WTC11 (cell line): ENCODE measurements at regions not wholly inside any gene's neighbourhood (a gene's known extent, or its start where the extent isn't known, plus 50 kb on each side); places are given as distances from the start of the nearest gene placed in this dataset.

Experiments
- ATAC-seq: fragments of 200-7000 bp; cut with Tn5 transposase; 2 replicates; pipeline ENCODE4 v1.10.0; 2021; ENCODE audit warnings: mild to moderate bottlenecking, moderate library complexity
- CTCF ChIA-PET: fragments of 300-600 bp; sonication (Branson Sonifier 250); formaldehyde crosslinking; loops from one replicate; lab custom pipeline; 2021; ENCODE audit warnings: antibody characterized with exemption; lab: Charles Lee
- POLR2A ChIA-PET: fragments of 350-600 bp; sonication (Branson Sonifier 250); formaldehyde crosslinking; loops from one replicate; lab custom pipeline; 2021; ENCODE audit warnings: antibody characterized with exemption; lab: Charles Lee
- DNase-seq: peaks from one replicate; pipeline ENCODE4 v3.0.0; 2021; ENCODE audit warnings: low spot score
- H3K27ac Mint-ChIP-seq: 2 replicates; pipeline ENCODE4 v1.8.0; 2021; ENCODE audit warnings: mixed read lengths
- H3K27me3 Mint-ChIP-seq: 2 replicates; pipeline ENCODE4 v1.8.0; 2021; ENCODE audit warnings: low read depth, mild to moderate bottlenecking, moderate library complexity, mixed read lengths
- H3K36me3 Mint-ChIP-seq: 2 replicates; pipeline ENCODE4 v1.8.0; 2021; ENCODE audit warnings: mixed read lengths
- H3K4me1 Mint-ChIP-seq: 2 replicates; pipeline ENCODE4 v1.8.0; 2022; ENCODE audit warnings: mixed read lengths
- H3K4me3 Mint-ChIP-seq: 2 replicates; pipeline ENCODE4 v1.8.0; 2021; ENCODE audit warnings: mild to moderate bottlenecking, moderate library complexity, mixed read lengths
- H3K9me3 Mint-ChIP-seq: 2 replicates; pipeline ENCODE4 v1.8.0; 2021; ENCODE audit warnings: mixed read lengths
- AFF4 ChIP-seq: sonication (generic); formaldehyde crosslinking; IDR thresholded peaks from 2 replicates; pipeline ENCODE4 v1.8.1; 2023; ENCODE audit warnings: mild to moderate bottlenecking, missing genetic modification reagents, borderline replicate concordance
- ATF1 ChIP-seq: sonication (generic); formaldehyde crosslinking; IDR thresholded peaks from 2 replicates; pipeline ENCODE4 v1.8.1; 2023; ENCODE audit warnings: mild to moderate bottlenecking, moderate library complexity, missing genetic modification reagents
- ATF2 ChIP-seq: sonication (generic); formaldehyde crosslinking; IDR thresholded peaks from 2 replicates; pipeline ENCODE4 v1.8.1; 2022; ENCODE audit warnings: low read depth, missing genetic modification reagents, borderline replicate concordance
- CREM ChIP-seq: sonication (generic); formaldehyde crosslinking; IDR thresholded peaks from 2 replicates; pipeline ENCODE4 v1.8.1; 2022; ENCODE audit warnings: mild to moderate bottlenecking, missing genetic modification reagents, moderate library complexity
- ELF4 ChIP-seq: sonication (generic); formaldehyde crosslinking; IDR thresholded peaks from 2 replicates; pipeline ENCODE4 v1.8.1; 2022; ENCODE audit warnings: low read depth, mild to moderate bottlenecking, moderate library complexity, missing genetic modification reagents
- FOXP1 ChIP-seq: sonication (generic); formaldehyde crosslinking; IDR thresholded peaks from 2 replicates; pipeline ENCODE4 v1.8.0; 2022; ENCODE audit warnings: missing genetic modification reagents, mild to moderate bottlenecking, moderate library complexity, borderline replicate concordance
- GRHL2 ChIP-seq: fragments of 250-450 bp; sonication (Bioruptor Pico); IDR thresholded peaks from 2 replicates; pipeline ENCODE4 v1.8.0; 2022; ENCODE audit warnings: mild to moderate bottlenecking, moderate library complexity; ENCODE audit not compliant: insufficient replicate concordance, severe bottlenecking
- GTF2I ChIP-seq: fragments of 250-450 bp; sonication (Bioruptor Pico); conservative IDR thresholded peaks from 2 replicates; pipeline ENCODE4 v1.4.0; 2021; ENCODE audit warnings: mild to moderate bottlenecking
- HMGXB4 ChIP-seq: sonication (generic); formaldehyde crosslinking; IDR thresholded peaks from 2 replicates; pipeline ENCODE4 v1.8.1; 2023; ENCODE audit warnings: mild to moderate bottlenecking, moderate library complexity, missing genetic modification reagents
- JAZF1 ChIP-seq: fragments of 250-450 bp; sonication (Bioruptor Pico); IDR thresholded peaks from 2 replicates; pipeline ENCODE4 v1.9.0; 2021; ENCODE audit warnings: moderate library complexity, mild to moderate bottlenecking, inconsistent platforms
- JUN ChIP-seq: sonication (generic); formaldehyde crosslinking; IDR thresholded peaks from 2 replicates; pipeline ENCODE4 v1.8.0; 2023; ENCODE audit warnings: mild to moderate bottlenecking, missing genetic modification reagents
- NFATC4 ChIP-seq: fragments of 250-450 bp; sonication (Bioruptor Pico); IDR thresholded peaks from 2 replicates; pipeline ENCODE4 v1.9.0; 2021; ENCODE audit warnings: mild to moderate bottlenecking
- NFE2L1 ChIP-seq: sonication (generic); formaldehyde crosslinking; IDR thresholded peaks from 2 replicates; pipeline ENCODE4 v1.8.1; 2023; ENCODE audit warnings: missing genetic modification reagents
- NFYB ChIP-seq: sonication (generic); formaldehyde crosslinking; conservative IDR thresholded peaks from 2 replicates; pipeline ENCODE4 v1.8.0; 2022; ENCODE audit warnings: low read depth, missing genetic modification reagents
- PREB ChIP-seq: sonication (generic); formaldehyde crosslinking; IDR thresholded peaks from 2 replicates; pipeline ENCODE4 v1.8.1; 2022; ENCODE audit warnings: mild to moderate bottlenecking, missing genetic modification reagents, moderate library complexity, borderline replicate concordance
- SMAD4 ChIP-seq: sonication (generic); formaldehyde crosslinking; IDR thresholded peaks from 2 replicates; pipeline ENCODE4 v1.8.0; 2022; ENCODE audit warnings: mild to moderate bottlenecking, missing genetic modification reagents
- SOX15 ChIP-seq: fragments of 250-450 bp; sonication (Bioruptor Pico); IDR thresholded peaks from 2 replicates; pipeline ENCODE4 v1.9.0; 2021; ENCODE audit warnings: mild to moderate bottlenecking
- SP1 ChIP-seq: sonication (generic); formaldehyde crosslinking; conservative IDR thresholded peaks from 2 replicates; pipeline ENCODE4 v1.8.1; 2022; ENCODE audit warnings: missing genetic modification reagents
- TEAD4 ChIP-seq: sonication (generic); formaldehyde crosslinking; IDR thresholded peaks from 2 replicates; pipeline ENCODE4 v1.8.0; 2022; ENCODE audit warnings: mild to moderate bottlenecking, missing genetic modification reagents
- TP53 ChIP-seq: sonication (generic); formaldehyde crosslinking; IDR thresholded peaks from 2 replicates; pipeline ENCODE4 v1.8.1; 2023; ENCODE audit warnings: mild to moderate bottlenecking, missing genetic modification reagents
- ZBTB21 ChIP-seq: sonication (generic); formaldehyde crosslinking; IDR thresholded peaks from 2 replicates; pipeline ENCODE4 v1.8.1; 2023; ENCODE audit warnings: mild to moderate bottlenecking, missing genetic modification reagents, borderline replicate concordance
- ZBTB43 ChIP-seq: sonication (generic); formaldehyde crosslinking; IDR thresholded peaks from 2 replicates; pipeline ENCODE4 v1.8.1; 2023; ENCODE audit warnings: mild to moderate bottlenecking, missing genetic modification reagents
- ZNF138 ChIP-seq: sonication (generic); formaldehyde crosslinking; conservative IDR thresholded peaks from 2 replicates; pipeline ENCODE4 v1.8.1; 2022; ENCODE audit warnings: mild to moderate bottlenecking, moderate library complexity, missing genetic modification reagents
- ZNF416 ChIP-seq: fragments of 250-450 bp; sonication (Bioruptor Pico); IDR thresholded peaks from 2 replicates; pipeline ENCODE4 v1.9.0; 2021; ENCODE audit warnings: mild to moderate bottlenecking, inconsistent platforms
- ZNF512 ChIP-seq: sonication (generic); formaldehyde crosslinking; IDR thresholded peaks from 2 replicates; pipeline ENCODE4 v1.8.1; 2022; ENCODE audit warnings: missing genetic modification reagents, borderline replicate concordance
- ZNF671 ChIP-seq: fragments of 250-450 bp; sonication (Bioruptor Pico); IDR thresholded peaks from 2 replicates; pipeline ENCODE4 v1.8.0; 2021; ENCODE audit warnings: mild to moderate bottlenecking

GRCh38 chr1:199704231-199704630 lies 323.3 kb upstream of the NR5A2 start:
- no peak for ATAC-seq
- no peak overlapping the region for H3K27ac Mint-ChIP-seq
- no peaks in the 10 kb centered on the region for H3K27me3 Mint-ChIP-seq
- CTCF ChIA-PET: no interaction called here
- TF ChIP-seq GRHL2: no peak
- no peak for TF ChIP-seq NFATC4 (CRISPR knock-in tag)
- no peak for TF ChIP-seq ZBTB43 (CRISPR knock-in tag)
- TF ChIP-seq GTF2I: no peak
- TF ChIP-seq ATF2 (CRISPR knock-in tag): no peak
- no peak for TF ChIP-seq AFF4
- no peak for TF ChIP-seq SMAD4
- TF ChIP-seq TEAD4 (CRISPR knock-in tag): no peak
- TF ChIP-seq PREB (CRISPR knock-in tag): no peak
- no peak for TF ChIP-seq JUN
- TF ChIP-seq ZBTB21 (CRISPR knock-in tag): no peak
- no peak for TF ChIP-seq ZNF512 (CRISPR knock-in tag)
- TF ChIP-seq TP53: no peak
- TF ChIP-seq SOX15 (CRISPR knock-in tag): no peak
- TF ChIP-seq ZNF416 (CRISPR knock-in tag): no peak
- TF ChIP-seq ZNF671 (CRISPR knock-in tag): no peak
- H3K9me3 Mint-ChIP-seq: no peaks in the 10 kb centered on the region
- H3K4me3 Mint-ChIP-seq: no peak overlapping the region
- no peaks in the 10 kb centered on the region for H3K36me3 Mint-ChIP-seq
- DNase-seq: no peak
- peaks cover 4% of the 10 kb centered on the region for H3K4me1 Mint-ChIP-seq
- POLR2A ChIA-PET: no interaction called here

- Mint-ChIP-seq H3K27me3 (no peaks in the 10 kb centered on the region), H3K4me1 (no peaks in the 10 kb centered on the region; the same call in 1 of the 2 replicates), H3K9me3 (peaks cover 14% of the 10 kb centered on the region), H3K36me3 (peaks cover 8% of the 10 kb centered on the region), H3K27ac (no peak overlapping the region), H3K4me3 (no peak overlapping the region)
- no peak for DNase-seq
- CTCF ChIA-PET: no interaction called here
- POLR2A ChIA-PET: no interaction called here
- ATAC-seq: no peak
- no peak for TF ChIP-seq ELF4
- TF ChIP-seq FOXP1 (CRISPR knock-in tag): no peak
- TF ChIP-seq NFYB: no peak
- TF ChIP-seq SP1 (CRISPR knock-in tag): no peak
- TF ChIP-seq HMGXB4 (CRISPR knock-in tag): no peak
- TF ChIP-seq NFE2L1 (CRISPR knock-in tag): no peak
- TF ChIP-seq ATF1 (CRISPR knock-in tag): no peak
- no peak for TF ChIP-seq ZNF138 (CRISPR knock-in tag)
- no peak for TF ChIP-seq JAZF1 (CRISPR knock-in tag)
- no peak for TF ChIP-seq ZBTB21 (CRISPR knock-in tag)
- no peak for TF ChIP-seq SOX15 (CRISPR knock-in tag)
- no peak for TF ChIP-seq ATF2 (CRISPR knock-in tag)
- TF ChIP-seq CREM (CRISPR knock-in tag): no peak
Observed at GRCh38 chr1:199705825-199706224, 321.7 kb upstream of the NR5A2 start.
